ENCODE measurements at regions not wholly inside any gene's neighbourhood (a gene's known extent, or its start where the extent isn't known, plus 50 kb on each side); places are given as distances from the start of the nearest gene placed in this dataset.

DNA sequence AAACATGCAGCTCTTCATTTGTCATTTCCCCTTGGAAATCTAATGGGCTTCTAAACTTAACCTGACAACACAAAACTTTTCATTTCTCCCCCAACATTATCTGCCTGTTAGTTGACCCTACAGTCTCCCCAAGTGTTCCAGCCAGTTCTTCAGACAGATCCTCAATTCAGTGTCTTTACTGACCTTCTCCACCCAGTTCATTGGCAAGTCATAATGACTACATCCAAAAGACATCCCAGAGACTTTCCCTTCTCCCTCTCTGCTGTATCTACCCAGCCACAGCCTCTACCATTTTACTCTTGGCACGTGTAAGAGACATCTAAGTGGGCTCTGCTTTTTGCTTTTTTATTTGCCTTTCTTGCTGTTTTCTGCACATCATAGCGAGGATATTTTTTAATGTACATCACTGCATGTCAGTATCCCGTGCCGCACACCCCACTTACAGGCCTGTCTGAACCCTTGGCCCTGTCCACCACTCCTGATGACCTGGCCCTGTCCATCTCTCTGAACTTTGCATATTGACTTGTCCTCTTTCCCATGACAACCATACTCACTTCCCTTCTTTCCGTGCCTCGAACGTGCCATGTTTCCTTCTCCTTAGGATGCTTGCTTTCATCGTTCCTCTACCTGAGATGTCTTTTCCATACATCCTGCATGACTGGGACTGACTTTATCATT lies 391.9 kb downstream of the IRS2 start:
- Mint-ChIP-seq H3K27ac (no peak overlapping the region), H3K36me3 (no peaks in the 10 kb centered on the region), H3K9me3 (peaks cover 0 to 4% (median 0%) of the 10 kb centered on the region in 6 donors), H3K4me3 (no peak overlapping the region), H3K4me1 (no peaks in the 10 kb centered on the region), H3K27me3 (ENCODE audit: low read depth in 3 of 3) (peaks cover 0 to 7% (median 3%) of the 10 kb centered on the region in 3 donors)
- no peak for DNase-seq

- Mint-ChIP-seq H3K4me1 (no peaks in the 10 kb centered on the region), H3K9me3 (peaks cover 0 to 4% (median 0%) of the 10 kb centered on the region in 6 donors), H3K27ac (no peak overlapping the region)
These were observed 393.3 kb downstream of the IRS2 start for GRCh38 chr13:109393045-109393444.

DNA sequence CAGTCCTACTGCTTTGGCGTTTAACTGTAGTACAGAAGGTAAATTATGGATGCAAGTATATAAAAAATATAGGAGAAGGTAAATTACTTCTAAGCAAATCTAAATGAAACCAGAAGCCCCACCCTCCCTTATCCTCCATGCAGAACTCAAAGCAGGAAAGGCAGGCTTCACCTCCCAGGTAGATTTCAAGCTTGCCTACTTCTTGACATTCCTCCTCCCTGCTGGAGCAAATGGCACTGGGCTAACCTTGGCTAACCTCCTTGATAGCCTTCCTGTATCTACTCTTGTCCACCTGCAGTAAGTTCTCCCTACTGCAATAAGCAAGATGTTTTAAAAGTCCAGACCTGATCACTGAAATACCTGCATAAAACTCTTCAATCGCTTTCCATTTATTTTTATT lies 396.0 kb downstream of the IRS2 start:
- Mint-ChIP-seq H3K36me3 (no peaks in the 10 kb centered on the region), H3K27ac (no peak overlapping the region), H3K4me1 (no peaks in the 10 kb centered on the region), H3K4me3 (no peak overlapping the region), H3K9me3 (no peaks in the 10 kb centered on the region), H3K27me3 (ENCODE audit: low read depth in 3 of 3) (peaks cover 0 to 8% (median 7%) of the 10 kb centered on the region in 3 donors)
- no peak for DNase-seq

More at GRCh38 chr13:109393045-109393444, 393.3 kb downstream of the IRS2 start:
- peaks cover 0 to 7% (median 3%) of the 10 kb centered on the region in 3 donors for H3K27me3 Mint-ChIP-seq (ENCODE audit: low read depth in 3 of 3)
- DNase-seq, result no peak
- H3K4me3 Mint-ChIP-seq, result no peak overlapping the region
- H3K36me3 Mint-ChIP-seq, result no peaks in the 10 kb centered on the region

DNA sequence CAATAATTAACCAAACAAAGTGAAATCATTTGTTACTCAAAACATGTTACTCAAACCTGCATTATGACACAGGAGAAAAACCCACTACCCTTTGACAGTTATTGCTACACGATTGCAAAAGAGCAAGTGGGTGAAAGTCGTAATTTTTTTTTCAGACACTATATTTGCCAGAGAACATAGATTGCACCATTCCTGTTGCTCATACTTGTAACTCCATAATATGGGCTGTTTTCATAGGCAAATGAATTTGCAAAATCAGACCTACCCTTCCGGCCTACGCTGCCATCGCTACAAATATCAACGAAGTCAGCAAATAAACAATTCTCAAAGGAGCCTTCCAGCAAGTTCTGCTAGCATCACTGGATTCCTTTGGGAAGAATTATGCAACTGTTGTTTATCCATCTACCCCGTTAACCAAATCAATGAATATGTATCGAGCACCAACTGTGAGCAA lies 396.5 kb downstream of the IRS2 start:
- Mint-ChIP-seq H3K27me3 (ENCODE audit: low read depth in 3 of 3) (peaks cover 0 to 10% (median 8%) of the 10 kb centered on the region in 3 donors), H3K27ac (no peak overlapping the region)

GRCh38 chr13:109389456-109389855 lies 396.9 kb downstream of the IRS2 start:
- Mint-ChIP-seq H3K9me3 (no peaks in the 10 kb centered on the region), H3K4me3 (no peak overlapping the region)

More for the DNA sequence above, 396.5 kb downstream of the IRS2 start:
- Mint-ChIP-seq H3K9me3 (no peaks in the 10 kb centered on the region), H3K4me1 (no peaks in the 10 kb centered on the region), H3K4me3 (no peak overlapping the region), H3K36me3 (no peaks in the 10 kb centered on the region)
- DNase-seq, result no peak

GRCh38 chr13:109387471-109387870 lies 398.9 kb downstream of the IRS2 start:
- Mint-ChIP-seq H3K4me3 (no peak overlapping the region), H3K4me1 (no peaks in the 10 kb centered on the region), H3K9me3 (peaks cover 0 to 2% (median 0%) of the 10 kb centered on the region in 6 donors), H3K27ac (no peak overlapping the region), H3K36me3 (no peaks in the 10 kb centered on the region), H3K27me3 (ENCODE audit: low read depth in 3 of 3) (peaks cover 0 to 8% (median 5%) of the 10 kb centered on the region in 3 donors)
- no peak for DNase-seq

More at GRCh38 chr13:109389456-109389855, 396.9 kb downstream of the IRS2 start:
- DNase-seq, result no peak
- Mint-ChIP-seq H3K27me3 (ENCODE audit: low read depth in 3 of 3) (peaks cover 0 to 9% (median 8%) of the 10 kb centered on the region in 3 donors), H3K4me1 (no peaks in the 10 kb centered on the region), H3K27ac (no peak overlapping the region), H3K36me3 (no peaks in the 10 kb centered on the region)

DNA sequence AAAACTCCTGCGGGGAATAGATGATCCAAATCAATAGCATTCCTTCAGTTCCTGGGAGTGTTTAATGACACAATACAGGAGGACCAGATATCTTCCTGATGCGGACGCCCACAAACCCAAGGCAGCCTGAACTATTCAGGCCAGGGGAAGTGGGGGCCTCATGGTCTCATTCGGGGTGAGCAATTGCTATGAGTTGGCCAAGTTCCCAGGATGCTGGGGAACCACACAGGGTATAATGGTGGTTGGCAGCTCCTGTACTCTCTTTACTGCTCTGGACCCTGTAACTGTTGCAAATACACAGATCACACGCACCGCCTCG lies 401.2 kb downstream of the IRS2 start:
- Mint-ChIP-seq H3K36me3 (no peaks in the 10 kb centered on the region), H3K27me3 (ENCODE audit: low read depth in 3 of 3) (peaks cover 0 to 10% (median 2%) of the 10 kb centered on the region in 3 donors), H3K9me3 (peaks cover 0 to 5% (median 0%) of the 10 kb centered on the region in 6 donors), H3K27ac (no peak overlapping the region), H3K4me3 (no peak overlapping the region), H3K4me1 (no peaks in the 10 kb centered on the region)
- no peak for DNase-seq

GRCh38 chr13:109384491-109385241 lies 401.7 kb downstream of the IRS2 start:
- no peaks in the 10 kb centered on the region for H3K36me3 Mint-ChIP-seq
- peaks cover 0 to 10% (median 2%) of the 10 kb centered on the region in 3 donors for H3K27me3 Mint-ChIP-seq (ENCODE audit: low read depth in 3 of 3)
- no peak for DNase-seq
- H3K4me3 Mint-ChIP-seq, result no peak overlapping the region
- H3K4me1 Mint-ChIP-seq, result no peaks in the 10 kb centered on the region
- H3K27ac Mint-ChIP-seq, result no peak overlapping the region
- peaks cover 0 to 5% (median 0%) of the 10 kb centered on the region in 6 donors for H3K9me3 Mint-ChIP-seq

DNA sequence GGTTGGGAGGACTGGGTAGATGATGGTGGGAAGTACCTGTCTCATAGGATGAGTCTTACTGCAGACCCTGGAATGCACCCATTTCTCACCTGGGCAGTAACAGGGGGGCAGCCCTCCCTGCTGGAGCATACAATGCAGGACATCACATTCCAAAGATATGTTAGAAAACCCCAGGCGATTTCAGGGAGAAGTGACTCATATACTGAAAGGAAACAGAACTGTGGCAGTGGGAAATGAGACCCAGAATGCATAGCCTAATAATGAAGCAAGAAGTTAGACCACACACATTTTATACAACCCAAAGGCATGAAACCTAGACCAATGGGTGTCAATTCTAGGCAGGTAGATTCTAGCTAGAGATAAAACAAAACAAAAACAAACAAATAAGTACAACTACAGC lies 402.7 kb downstream of the IRS2 start:
- Mint-ChIP-seq H3K27me3 (ENCODE audit: low read depth in 3 of 3) (peaks cover 0 to 10% (median 2%) of the 10 kb centered on the region in 3 donors), H3K36me3 (no peaks in the 10 kb centered on the region), H3K27ac (no peak overlapping the region), H3K4me3 (no peak overlapping the region), H3K9me3 (peaks cover 0 to 5% (median 0%) of the 10 kb centered on the region in 6 donors), H3K4me1 (no peaks in the 10 kb centered on the region)
- DNase-seq, result no peak

GRCh38 chr13:109381546-109382180 lies 404.7 kb downstream of the IRS2 start:
- Mint-ChIP-seq H3K27ac (no peak overlapping the region), H3K36me3 (no peaks in the 10 kb centered on the region), H3K4me3 (no peak overlapping the region), H3K27me3 (ENCODE audit: low read depth in 3 of 3) (peaks cover 0 to 7% (median 2%) of the 10 kb centered on the region in 3 donors), H3K4me1 (no peaks in the 10 kb centered on the region), H3K9me3 (peaks cover 0 to 5% (median 0%) of the 10 kb centered on the region in 6 donors)
- no peak for DNase-seq

GRCh38 chr13:109380457-109380856 lies 405.9 kb downstream of the IRS2 start:
- H3K4me3 Mint-ChIP-seq, result no peak overlapping the region
- DNase-seq, result no peak
- no peaks in the 10 kb centered on the region for H3K4me1 Mint-ChIP-seq
- no peak overlapping the region for H3K27ac Mint-ChIP-seq
- H3K27me3 Mint-ChIP-seq (ENCODE audit: low read depth in 3 of 3), result peaks cover 0 to 4% (median 2%) of the 10 kb centered on the region in 3 donors
- H3K36me3 Mint-ChIP-seq, result no peaks in the 10 kb centered on the region
- peaks cover 0 to 5% (median 0%) of the 10 kb centered on the region in 6 donors for H3K9me3 Mint-ChIP-seq

GRCh38 chr13:109379930-109380329 lies 406.5 kb downstream of the IRS2 start:
- Mint-ChIP-seq H3K4me3 (no peak overlapping the region), H3K27ac (no peak overlapping the region), H3K4me1 (no peaks in the 10 kb centered on the region), H3K36me3 (no peaks in the 10 kb centered on the region), H3K9me3 (peaks cover 0 to 5% (median 0%) of the 10 kb centered on the region in 6 donors), H3K27me3 (ENCODE audit: low read depth in 3 of 3) (peaks cover 0 to 4% (median 0%) of the 10 kb centered on the region in 3 donors)
- DNase-seq, result no peak

DNA sequence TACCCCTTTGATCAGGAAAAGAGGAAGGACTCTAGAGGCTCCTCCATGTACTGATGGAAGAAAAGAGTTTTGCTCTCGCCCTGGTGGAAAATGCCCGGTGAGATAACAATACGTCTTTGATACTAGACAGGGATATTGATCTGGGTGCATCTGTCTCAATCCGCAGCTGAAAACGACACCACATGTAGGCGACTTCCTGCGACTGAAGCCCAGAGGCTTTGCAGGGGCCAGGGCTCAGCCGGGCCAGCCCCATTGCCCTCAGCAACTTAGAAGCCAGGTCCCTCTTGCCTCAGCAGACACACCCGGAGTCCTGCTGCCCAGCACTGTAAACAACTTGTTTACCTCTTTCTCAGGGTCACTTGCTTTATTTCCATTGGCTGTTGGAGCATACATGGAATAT lies 409.4 kb downstream of the IRS2 start:
- H3K27ac Mint-ChIP-seq, result no peak overlapping the region
- H3K4me1 Mint-ChIP-seq, result no peaks in the 10 kb centered on the region

More for the DNA sequence above, 409.4 kb downstream of the IRS2 start:
- Mint-ChIP-seq H3K27me3 (ENCODE audit: low read depth in 3 of 3) (peaks cover 0 to 3% (median 3%) of the 10 kb centered on the region in 3 donors), H3K9me3 (peaks cover 0 to 4% (median 0%) of the 10 kb centered on the region in 6 donors), H3K36me3 (no peaks in the 10 kb centered on the region), H3K4me3 (no peak overlapping the region)
- DNase-seq, result no peak

Data from immature natural killer cell (primary cell).